Tibial nerve (tissue), 4 donors: ENCODE measurements at regions not wholly inside any gene's neighbourhood (a gene's known extent, or its start where the extent isn't known, plus 50 kb on each side); places are given as distances from the start of the nearest gene placed in this dataset.
A peak's percentile ranks its signal among the peaks of the same experiment; 100 is the strongest.

ENCODE experiments used
- CTCF ChIP-seq, 5 experiments: fragments of 200-600 bp in 3 of 5; fragments of 450-650 bp in 2 of 5; sonication (generic) in 3 of 5; IDR thresholded peaks; one replicate each; pipeline ENCODE4 v1.5.1; 2016 to 2019; ENCODE audit warnings: antibody characterized with exemption in 5 of 5, mild to moderate bottlenecking in 3 of 5, moderate library complexity in 2 of 5
- EP300 ChIP-seq, 2 donors: sonication (generic); formaldehyde crosslinking; IDR thresholded peaks; one replicate each; pipeline ENCODE4 v1.6.1; 2017; ENCODE audit warnings: antibody characterized with exemption in 2 of 2, mild to moderate bottlenecking in 1 of 2
- POLR2A ChIP-seq, 2 donors: fragments of 450-650 bp; IDR thresholded peaks; one replicate each; pipeline ENCODE4 v1.6.1; 2017; ENCODE audit warnings: antibody characterized with exemption in 2 of 2, mild to moderate bottlenecking in 2 of 2, moderate library complexity in 2 of 2

- no peak for TF ChIP-seq CTCF (IDR thresholded peaks at IDR 0.05)
- TF ChIP-seq POLR2A (IDR thresholded peaks at IDR 0.05), result no peak
- peak in 1 of 2 donors; percentile 23 for TF ChIP-seq EP300 (IDR thresholded peaks at IDR 0.05)
Observed at GRCh38 chr14:38042322-38042721, 165.4 kb upstream of the SSTR1 start.
